Hepatocyte (in vitro differentiated cells): ENCODE measurements at regions not wholly inside any gene's neighbourhood (a gene's known extent, or its start where the extent isn't known, plus 50 kb on each side); places are given as distances from the start of the nearest gene placed in this dataset.
"Not testable (repeated sequence)": the region's sequence is repeated elsewhere in the genome, so short reads cannot be mapped to it uniquely, and the experiment has no call there.

Source experiments
- CTCF ChIP-seq: fragments of 200-600 bp; sonication (generic); IDR thresholded peaks from 2 replicates; pipeline ENCODE4 v1.5.1; 2016; ENCODE audit warnings: antibody characterized with exemption, mild to moderate bottlenecking; ENCODE audit not compliant: poor library complexity
- EZH2 ChIP-seq: fragments of 200-600 bp; sonication (generic); IDR thresholded peaks from 2 replicates; pipeline ENCODE4 v1.6.1; 2016; ENCODE audit warnings: antibody characterized with exemption, mild to moderate bottlenecking, borderline replicate concordance
- EZH2phosphoT487 ChIP-seq: fragments of 200-600 bp; sonication (generic); IDR thresholded peaks from one replicate; pipeline ENCODE4 v1.6.1; 2018; ENCODE audit warnings: antibody characterized with exemption, mild to moderate bottlenecking, low read depth, moderate library complexity; ENCODE audit not compliant: unreplicated experiment, severe bottlenecking

DNA sequence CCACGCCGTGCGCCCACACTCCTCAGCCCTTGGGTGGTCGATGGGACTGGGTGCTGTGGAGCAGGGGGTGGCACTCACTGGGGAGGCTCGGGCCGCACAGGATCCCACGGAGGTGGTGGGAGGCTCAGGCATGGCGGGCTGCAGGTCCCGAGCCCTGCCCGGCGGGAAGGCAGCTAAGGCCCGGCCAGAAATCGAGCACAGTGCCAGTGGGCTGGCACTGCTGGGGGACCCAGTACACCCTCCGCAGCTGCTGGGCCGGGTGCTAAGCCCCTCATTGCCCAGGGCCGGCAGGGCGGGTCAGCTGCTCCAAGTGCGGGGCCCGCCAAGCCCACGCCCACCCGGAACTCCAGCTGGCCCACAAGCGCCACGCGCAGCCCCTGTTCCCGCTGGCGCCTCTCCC is 370.0 kb downstream of the LRATD1 start:
- not testable (repeated sequence) for TF ChIP-seq CTCF, EZH2phosphoT487, EZH2
